Skin of body (tissue), 1 donor: ENCODE measurements at regions not wholly inside any gene's neighbourhood (a gene's known extent, or its start where the extent isn't known, plus 50 kb on each side); places are given as distances from the start of the nearest gene placed in this dataset.
A peak's percentile ranks its signal among the peaks of the same experiment; 100 is the strongest.
"Not testable (repeated sequence)": the region's sequence is repeated elsewhere in the genome, so short reads cannot be mapped to it uniquely, and the experiment has no call there.

Source experiments
- DNase-seq: peaks from one replicate; lab custom pipeline; 2025; lab: John Stamatoyannopoulos, UW

DNA sequence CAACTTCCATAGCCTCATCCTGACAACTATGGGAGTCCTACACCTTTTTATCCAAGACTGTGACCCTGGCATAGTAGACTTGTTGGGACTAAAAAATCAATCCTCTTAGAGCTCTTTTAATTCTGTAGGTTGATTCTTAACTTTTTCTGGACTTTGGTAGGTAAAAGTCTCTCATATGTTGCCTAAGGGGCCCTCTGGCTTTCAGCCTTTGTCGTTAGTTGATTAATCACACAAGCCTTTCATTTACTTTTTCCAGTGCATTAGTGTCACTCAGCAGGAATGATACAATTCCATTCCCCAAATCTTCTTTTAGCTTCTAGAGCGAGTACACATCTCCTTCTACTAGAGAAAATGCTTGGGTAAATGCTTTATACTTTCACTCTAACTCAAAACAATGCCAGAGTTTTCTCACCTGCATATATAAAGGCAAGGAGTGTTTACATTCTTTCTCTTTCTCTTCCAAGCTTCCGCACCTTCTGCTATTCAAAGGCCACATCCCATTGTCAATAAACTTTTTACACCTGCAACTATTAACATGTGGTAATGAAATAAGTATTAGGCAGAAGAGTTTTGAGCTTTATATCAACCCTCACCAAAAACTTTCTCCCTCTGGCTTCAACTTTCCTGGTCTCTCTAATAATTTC is 516.6 kb downstream of the FAM181B start:
- DNase-seq = no peak

DNA sequence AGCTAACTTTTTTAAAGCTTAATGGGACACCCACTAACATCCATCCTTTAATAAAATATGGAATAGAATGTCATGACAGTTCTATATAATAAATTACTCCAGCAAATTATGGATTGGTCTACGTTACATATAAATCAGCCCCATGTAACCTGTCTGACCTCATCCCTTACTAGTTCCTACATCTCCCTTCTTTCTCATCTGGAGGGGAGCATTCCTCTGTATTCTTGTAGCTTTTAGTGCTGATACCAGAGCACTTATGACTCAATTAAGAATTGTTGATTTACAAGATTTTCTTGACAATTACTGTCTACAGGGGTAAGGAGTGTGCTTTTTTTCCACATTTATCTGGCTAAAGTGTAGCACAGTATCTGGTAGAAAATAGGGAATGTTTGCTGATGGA is 523.7 kb downstream of the FAM181B start:
- no peak for DNase-seq

DNA sequence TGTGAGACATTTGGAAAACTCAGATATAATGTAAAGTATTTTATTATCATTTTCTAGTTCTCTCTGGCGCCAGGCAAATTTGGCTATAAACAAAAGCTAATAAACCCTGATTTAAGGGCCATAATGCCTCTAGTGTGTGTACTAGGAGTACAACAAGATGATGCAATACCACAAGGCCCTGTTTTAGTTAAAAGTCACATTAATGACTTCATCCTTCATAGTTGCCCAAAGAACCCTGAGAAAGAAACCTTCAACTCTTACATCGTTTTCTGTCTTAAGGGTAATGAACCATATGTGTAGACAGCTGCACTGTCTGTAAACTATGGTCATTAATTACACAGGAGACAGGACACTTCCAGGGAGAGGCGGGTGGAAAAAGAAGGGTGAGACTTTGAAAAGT is 538.4 kb downstream of the FAM181B start:
- peak; percentile 3 for DNase-seq

DNA sequence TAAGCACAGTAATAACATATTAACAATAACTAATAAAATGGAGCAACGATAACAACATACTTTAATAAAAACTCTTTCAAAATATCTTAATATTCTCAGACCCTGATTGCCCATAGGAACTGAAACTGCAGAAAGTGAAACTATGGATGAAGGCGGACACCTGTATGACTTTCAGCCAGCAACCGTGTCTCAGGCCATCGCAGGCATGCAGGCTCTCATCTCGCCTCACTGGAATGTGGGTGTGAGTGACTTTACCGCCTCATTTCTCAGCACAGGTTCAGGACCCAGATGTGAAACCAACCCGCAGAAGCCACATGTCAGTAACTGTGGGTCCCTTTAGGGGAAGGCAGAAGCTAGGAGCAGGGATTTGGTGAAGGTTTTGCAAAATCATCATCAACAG is 539.1 kb downstream of the FAM181B start:
- no peak for DNase-seq

DNA sequence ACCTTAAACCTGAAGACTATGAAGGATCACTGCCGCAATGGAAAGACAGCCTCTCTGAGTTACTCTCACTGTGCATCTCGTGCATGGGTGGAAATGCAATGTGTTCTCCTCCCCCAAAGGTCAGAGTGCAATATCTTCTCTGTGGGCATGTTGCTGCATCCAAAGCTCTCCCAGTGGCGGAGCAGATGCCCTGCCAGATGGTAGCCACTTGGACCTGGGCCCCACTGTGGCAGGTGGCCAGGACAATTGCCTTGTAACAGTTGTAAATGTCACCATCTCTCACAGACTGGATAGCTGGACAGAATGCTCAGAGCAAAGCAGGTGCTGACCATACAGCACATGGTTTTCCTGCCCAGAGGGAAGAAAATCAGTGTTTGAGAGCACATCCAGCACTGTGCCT is 542.0 kb downstream of the FAM181B start:
- no peak for DNase-seq

DNA sequence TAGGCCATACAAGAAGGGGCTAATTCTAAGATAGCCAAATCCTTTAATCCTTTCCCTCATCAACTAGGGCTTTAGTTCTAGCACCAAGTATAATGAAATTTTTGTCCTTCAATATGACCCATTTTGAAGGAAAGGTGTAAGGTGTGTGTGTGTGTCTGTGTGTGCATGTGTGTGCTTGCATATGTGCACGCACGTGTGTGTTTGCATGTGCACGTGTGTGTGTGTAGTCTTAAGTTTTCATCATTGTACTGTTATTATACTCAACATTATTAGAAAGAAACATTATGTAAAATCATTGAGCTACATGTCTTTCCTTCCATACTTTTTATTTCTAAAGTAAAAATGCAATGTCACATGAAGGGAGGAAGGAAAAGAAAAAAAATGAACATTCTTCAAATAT is 547.7 kb downstream of the FAM181B start:
- no peak for DNase-seq

DNA sequence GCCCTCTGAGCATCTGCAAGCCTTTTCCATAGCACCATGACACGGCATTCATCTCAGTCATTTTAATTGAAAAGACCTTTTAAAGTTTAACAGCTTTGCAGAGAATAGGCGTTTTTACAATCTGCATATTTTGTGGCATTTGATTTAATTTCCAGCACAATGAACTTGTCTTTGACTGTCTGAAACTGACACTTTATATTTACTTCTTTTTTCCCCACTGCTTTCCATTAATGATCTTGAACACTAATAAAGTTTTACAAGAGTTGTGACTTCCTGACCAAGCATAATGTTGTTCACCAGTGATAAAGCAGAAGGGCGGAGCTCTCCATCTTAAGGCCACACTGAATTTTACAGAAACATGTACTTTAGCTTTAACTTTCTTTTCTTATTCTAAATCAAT is 548.7 kb downstream of the FAM181B start:
- no peak for DNase-seq

DNA sequence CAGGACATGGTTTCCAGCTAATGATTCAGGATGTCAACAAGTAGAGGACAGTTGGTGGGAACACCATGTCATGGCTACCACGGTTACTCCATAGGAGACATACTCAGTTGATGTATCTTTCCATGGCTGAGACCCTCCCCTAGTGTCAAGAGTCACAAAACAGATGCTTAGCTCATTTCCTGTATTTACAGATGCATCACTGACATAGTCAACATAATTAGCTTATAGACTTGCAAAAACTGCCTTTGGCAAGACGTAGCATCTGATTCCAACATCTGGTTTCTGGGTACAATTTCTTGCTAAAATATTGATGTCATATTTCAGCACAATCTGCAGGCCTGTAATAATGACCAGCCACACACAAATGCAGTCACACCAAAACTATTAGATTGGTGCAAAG is 550.3 kb downstream of the FAM181B start:
- peak; percentile 18 for DNase-seq

DNA sequence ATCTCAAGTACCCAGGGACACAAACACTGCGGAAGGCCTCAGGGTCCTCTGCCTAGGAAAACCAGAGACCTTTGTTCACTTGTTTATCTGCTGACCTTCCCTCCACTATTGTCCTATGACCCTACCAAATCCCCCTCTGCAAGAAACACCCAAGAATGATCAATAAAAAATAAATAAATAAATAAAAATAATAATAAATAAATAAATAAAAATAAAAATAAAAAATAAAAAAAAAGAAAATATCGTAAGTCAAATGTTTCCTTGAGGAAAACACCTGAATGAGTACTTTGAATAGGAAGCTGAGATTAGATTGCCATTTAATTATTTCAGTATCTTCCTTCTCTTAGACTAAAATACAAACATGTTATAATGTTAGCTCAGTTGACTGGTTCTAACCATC is 551.0 kb downstream of the FAM181B start:
- not testable (repeated sequence) for DNase-seq

DNA sequence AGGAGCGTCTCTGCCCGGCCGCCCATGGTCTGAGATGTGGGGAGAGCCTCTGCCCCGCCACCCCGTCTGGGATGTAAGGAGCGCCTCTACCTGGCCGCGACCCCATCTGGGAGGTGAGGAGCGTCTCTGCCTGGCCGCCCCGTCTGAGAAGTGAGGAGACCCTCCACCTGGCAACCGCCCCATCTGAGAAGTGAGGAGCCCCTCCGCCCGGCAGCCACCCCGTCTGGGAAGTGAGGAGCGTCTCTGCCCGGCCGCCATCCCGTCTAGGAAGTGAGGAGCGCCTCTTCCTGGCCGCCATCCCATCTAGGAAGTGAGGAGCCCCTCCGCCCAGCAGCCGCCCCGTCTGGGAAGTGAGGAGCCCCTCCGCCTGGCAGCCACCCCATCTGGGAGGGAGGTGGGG is 551.9 kb downstream of the FAM181B start:
- not testable (repeated sequence) for DNase-seq

DNA sequence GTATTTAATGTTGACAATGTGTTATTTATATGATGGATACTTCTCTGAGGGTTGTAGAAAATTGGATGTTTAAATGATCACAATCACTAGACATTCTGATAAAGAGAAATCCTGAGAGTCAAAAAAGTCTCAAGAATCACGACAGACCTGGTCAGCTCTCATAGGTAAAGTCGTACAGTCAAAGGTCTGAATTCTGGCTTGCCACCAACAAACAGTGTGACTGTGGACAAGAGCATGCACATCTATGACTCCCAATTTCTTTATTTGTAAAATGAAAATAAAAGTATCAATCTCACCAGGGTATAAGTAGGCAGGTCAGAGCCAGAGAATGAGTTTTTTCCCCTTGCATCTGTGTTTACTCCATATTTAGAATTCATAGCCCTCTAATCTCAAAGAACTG is 556.7 kb downstream of the FAM181B start:
- no peak for DNase-seq

DNA sequence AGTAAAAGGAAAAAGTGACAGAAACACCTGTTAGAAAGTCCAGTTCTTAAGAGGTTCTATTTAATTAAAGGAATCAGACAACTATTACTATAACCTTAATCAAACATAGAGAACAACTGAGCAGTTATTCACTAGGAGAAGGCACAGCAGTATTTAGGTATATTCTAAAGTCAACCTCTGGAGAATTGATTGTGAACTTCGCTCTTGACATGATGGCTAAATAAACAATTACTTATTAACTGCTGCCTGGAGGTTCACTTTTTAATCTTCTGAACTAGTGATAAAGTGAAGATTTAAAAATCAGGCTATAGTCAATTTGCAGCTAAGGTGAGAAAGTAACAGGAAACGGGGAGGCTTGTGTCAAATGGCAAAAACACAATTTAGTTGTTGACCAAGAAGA is 557.3 kb downstream of the FAM181B start:
- no peak for DNase-seq

DNA sequence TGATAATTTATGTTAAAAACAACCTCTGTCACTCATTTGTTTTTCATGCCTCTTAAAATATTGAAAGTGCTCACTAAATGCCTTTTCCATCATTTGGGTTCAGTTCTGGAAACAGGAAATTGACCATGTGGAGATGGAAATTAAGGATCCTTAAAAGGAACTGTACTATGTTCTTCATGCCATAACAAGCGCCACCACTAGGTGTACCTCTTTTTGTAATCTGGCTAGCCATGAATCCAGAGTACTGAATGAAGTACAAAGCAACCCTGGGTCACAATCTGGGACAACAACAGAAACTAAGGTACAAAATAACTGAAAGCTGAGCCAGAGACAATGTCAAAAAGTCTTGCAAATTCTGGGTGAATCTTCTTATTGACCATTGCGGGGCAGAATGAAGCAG is 559.1 kb downstream of the FAM181B start:
- DNase-seq = no peak

DNA sequence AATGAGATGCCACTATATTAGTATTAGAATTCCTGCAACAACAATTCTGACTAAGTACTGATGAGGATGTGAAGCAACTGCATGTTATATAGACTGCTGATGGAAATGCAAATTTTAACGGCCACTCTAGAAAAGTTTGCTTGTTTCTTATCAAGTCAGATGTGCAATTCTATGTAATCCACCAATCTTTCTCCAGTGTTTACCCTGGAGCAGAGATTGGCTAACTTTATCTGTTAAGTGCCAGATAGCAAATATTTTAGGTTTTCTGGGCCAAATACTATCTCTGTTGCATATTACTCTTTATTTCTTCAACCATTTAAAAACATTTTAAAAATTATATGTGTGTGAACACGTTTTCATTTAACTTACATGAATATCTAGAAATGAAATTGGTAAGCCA is 586.9 kb downstream of the FAM181B start:
- DNase-seq = no peak

DNA sequence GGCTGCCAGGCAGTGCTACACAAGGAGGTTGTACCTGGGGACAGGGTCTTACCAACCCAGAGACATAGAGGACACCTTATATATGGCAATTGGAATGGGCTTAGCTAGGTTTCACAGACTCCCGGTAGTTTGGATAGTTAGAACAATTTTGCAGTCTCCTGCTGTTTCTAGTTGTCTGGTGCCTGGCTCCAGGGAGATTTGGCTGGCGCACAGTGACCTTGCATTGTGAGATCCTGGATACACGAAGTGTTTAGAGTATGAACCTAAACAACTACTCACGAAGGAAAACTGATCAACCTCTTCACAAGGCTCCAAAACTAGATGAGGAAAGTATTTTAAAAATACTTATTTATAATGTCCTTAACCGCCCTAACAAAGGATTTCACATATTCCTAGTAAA is 614.7 kb downstream of the FAM181B start:
- DNase-seq = no peak

DNA sequence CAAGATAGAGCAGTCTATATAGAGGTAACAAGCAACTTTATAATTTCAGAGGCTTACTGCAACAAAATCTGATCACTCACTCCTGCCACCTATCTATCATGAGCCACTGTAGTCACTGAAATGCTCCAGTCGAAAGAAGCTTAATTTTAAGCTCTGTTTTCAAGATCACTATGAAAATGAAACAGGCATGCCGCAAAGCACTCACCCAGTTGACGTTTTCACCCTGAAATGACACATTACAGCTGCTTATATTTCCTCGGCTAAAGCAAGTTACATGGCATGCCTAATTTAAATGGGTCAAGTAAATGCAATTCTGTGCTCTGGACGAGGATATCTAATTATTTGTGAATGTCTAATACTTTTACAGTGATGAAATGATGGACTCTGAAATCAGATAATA is 616.3 kb downstream of the FAM181B start:
- DNase-seq = no peak

DNA sequence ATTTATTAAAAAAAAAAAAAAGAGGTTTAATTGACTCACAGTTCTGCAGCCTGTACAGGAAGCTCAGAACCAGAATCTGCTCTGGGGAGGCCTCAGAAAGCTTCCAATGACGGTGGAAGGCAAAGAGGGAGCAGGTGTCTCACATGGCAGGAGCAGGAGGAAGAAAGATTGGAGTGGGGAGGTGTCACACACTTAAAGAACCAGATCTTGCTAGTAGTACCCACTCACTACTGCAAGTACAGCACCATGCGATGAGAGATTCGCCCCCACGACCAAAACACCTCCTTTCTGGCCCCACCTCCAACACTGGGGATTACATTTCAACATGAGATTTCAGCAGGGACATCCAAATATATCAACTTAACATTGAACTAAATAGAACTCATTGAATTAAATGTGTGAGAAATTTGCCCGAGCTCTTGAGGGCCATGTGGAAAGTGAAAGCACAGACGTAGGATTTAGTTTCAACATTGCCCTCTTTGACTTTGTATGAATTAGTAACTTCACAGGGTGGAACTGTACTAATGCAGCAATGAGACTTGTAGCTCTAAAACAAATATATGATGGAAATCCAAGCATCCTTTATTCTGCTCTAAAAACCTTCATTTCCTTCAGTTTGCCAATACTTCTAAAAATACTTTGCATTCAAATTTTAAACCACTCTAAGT is 628.2 kb downstream of the FAM181B start:
- no peak for DNase-seq

DNA sequence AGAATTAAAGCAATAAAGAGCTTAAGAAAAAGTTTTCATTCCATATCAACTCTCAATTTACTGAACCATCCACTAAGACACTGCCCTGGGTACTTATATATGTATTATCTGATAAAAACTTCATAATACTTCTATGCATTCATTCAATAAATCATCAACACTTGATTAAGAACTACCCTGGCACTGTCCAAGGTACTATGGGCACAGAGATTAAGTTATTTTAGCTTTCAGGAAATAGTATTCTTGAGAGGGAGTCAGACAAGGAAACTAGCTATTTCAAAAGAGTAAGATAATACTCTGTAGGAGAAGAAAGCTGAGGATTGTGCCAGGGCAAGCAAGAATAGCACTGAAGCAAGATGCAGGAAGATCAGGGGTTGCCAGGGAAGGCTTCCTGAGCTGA is 640.8 kb downstream of the FAM181B start:
- DNase-seq = no peak

DNA sequence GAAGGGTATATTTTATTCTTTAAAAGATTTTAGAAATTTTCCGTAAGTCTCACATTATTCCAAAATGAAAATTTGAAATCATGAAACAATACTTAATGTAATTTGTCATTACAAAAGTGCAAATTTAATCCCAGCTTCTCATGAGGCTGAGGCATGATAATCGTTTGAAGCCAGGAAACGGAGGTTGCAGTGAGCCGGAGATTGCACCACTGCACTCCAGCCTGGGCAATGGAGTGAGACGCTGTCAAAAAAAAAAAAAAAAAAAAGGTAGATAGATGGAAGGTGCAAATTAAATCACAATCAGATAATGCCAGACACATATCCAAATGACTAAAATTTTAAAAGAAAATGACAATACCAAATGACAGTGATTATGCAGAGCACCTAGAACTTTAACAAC is 644.2 kb downstream of the FAM181B start:
- DNase-seq = no peak

DNA sequence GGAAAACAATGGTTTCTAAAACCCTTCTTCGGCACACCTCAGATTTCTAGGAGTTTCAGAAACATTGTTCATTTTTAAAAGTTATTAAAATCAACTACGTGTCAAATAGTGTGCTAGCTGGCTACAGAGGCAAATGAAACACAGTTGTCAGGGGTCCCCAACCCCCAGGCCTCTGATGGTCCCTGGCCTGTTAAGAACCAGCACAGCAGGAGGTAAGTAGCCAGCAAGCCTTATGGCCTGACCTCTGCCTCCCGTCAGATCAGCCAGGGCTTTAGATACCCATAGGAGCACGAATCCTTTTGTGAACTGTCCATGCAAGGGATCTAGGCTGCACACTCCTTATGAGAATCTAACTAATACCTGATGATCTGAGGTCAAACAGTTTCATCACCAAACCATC is 648.2 kb downstream of the FAM181B start:
- DNase-seq = no peak

DNA sequence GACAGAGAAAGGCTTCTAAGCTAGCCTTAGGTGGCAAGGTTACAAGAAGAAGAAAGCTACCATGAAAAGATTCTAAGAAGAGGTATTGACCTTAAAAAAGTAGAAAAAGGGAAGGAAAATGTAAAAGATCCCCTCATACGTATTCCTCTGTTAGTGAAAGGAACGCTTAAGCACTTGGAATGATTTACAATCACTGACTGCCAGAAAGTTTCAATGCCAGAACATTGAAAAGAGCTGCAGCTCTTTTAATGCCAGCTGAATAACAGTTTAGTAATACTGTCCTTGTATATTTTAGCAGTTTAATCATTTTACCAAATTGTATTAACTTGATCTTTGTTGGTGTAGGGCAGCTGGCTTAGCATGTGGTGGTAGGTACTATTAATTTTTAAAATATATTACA is 650.7 kb downstream of the FAM181B start:
- DNase-seq = no peak

DNA sequence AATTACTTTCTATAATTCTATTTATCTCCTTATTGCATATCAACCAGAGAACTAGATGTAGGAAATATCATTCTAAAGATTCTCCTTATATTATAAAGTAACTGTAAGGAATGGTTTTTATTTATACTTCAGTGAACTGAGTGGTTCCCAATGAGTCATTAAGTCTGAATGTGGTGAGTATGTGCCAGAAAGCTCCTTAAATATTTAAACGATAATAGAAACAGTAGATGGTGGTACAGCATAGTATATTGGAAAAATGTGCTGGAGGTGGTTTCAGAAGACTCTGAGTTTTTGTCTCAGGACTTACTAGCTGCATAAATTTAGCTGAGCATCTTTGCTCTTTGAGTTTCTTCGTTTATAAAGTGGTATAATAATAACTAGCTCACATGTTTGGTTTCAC is 653.5 kb downstream of the FAM181B start:
- DNase-seq = no peak

DNA sequence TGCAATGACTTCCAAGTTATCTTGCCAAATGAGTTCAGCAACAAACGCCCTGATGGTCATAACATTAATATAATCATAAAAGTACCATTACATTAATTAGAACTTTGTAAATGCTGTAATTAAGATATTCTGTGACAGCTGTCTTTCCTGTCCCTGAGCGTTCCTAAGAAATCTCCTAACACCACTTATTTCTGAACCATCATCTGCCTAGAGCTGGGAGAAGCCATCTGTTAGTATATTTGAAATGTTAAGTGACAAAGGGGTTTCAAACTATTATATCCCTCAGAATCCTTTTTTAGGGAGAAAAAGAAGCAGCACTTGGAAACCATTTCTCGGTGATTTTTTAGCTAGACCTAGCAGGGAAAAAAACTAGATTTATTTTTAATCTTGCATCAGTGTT is 657.5 kb downstream of the FAM181B start:
- no peak for DNase-seq

DNA sequence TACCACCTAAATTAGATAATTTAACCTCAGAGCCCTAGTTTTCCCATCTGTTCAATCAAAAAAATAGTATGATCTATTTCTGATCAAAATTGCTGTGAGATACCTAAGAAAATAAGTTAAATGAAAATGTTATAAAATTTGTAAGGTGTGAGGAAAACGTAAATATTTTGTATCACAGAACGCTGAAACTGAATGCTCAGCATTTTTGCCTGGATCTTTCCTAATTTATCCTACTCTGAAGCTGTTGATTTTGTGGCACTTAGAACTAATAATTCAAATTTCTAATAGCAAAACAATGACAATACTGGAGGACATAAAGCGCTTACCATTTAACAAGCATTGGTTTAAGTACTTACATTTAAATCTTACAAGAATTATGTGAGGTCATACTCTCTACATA is 674.2 kb downstream of the FAM181B start:
- no peak for DNase-seq
